ENCODE measurements at regions not wholly inside any gene's neighbourhood (a gene's known extent, or its start where the extent isn't known, plus 50 kb on each side); places are given as distances from the start of the nearest gene placed in this dataset.

DNA sequence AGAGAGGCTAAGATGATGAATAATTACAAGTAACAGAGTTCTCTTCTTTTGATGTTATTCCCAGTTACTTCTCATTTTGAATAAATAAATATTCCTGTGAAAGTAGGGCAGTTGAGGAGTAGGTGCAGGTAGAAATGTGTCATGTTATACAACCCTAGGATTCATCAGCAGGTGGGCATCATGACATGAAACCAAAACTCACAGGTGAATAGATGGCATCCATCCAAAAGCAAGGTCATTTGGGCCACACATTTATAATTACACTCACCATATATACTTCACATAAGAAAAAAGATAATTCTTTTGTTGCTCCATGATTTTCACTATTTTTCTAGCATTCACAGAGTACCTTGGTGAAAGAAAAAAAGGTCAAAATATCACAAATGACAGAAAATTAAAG, 273.6 kb downstream of the ZBBX start:
- TF ChIP-seq, protein P1, sequence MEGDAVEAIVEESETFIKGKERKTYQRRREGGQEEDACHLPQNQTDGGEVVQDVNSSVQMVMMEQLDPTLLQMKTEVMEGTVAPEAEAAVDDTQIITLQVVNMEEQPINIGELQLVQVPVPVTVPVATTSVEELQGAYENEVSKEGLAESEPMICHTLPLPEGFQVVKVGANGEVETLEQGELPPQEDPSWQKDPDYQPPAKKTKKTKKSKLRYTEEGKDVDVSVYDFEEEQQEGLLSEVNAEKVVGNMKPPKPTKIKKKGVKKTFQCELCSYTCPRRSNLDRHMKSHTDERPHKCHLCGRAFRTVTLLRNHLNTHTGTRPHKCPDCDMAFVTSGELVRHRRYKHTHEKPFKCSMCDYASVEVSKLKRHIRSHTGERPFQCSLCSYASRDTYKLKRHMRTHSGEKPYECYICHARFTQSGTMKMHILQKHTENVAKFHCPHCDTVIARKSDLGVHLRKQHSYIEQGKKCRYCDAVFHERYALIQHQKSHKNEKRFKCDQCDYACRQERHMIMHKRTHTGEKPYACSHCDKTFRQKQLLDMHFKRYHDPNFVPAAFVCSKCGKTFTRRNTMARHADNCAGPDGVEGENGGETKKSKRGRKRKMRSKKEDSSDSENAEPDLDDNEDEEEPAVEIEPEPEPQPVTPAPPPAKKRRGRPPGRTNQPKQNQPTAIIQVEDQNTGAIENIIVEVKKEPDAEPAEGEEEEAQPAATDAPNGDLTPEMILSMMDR (optimal IDR thresholded peaks at IDR 0.05 in 1 of 3, IDR thresholded peaks at IDR 0.05 in 1 of 3, conservative IDR thresholded peaks at IDR 0.05 in 1 of 3; ENCODE audit: extremely low read depth in 1 of 3, insufficient read depth in 2 of 3, low read length in 3 of 3) = no peak
- TF ChIP-seq EZH2 (IDR thresholded peaks at IDR 0.05; ENCODE audit: low read length) = no peak

All from keratinocyte (primary cell).